H9 (cell line): ENCODE measurements at regions not wholly inside any gene's neighbourhood (a gene's known extent, or its start where the extent isn't known, plus 50 kb on each side); places are given as distances from the start of the nearest gene placed in this dataset.

ENCODE experiments used
- DNase-seq: peaks from one replicate; pipeline ENCODE4 v3.0.0-alpha.2; 2017
- H2AFZ ChIP-seq: one replicate; pipeline ENCODE4 v1.6.1; 2013; ENCODE audit warnings: mild to moderate bottlenecking, low read length, control low read depth, moderate library complexity
- H2AK5ac ChIP-seq: 2 replicates; pipeline ENCODE4 v1.6.1; 2013; ENCODE audit warnings: low read length, control low read depth, mixed read lengths; ENCODE audit not compliant: insufficient read length
- H2BK120ac ChIP-seq: one replicate; pipeline ENCODE4 v1.6.1; 2013; ENCODE audit warnings: low read depth, mild to moderate bottlenecking, low read length, control low read depth, inconsistent platforms; ENCODE audit not compliant: poor library complexity, severe bottlenecking
- H2BK12ac ChIP-seq: 2 replicates; pipeline ENCODE4 v1.6.1; 2013; ENCODE audit warnings: low read length, control low read depth, mixed read lengths, low read depth; ENCODE audit not compliant: insufficient read length
- H2BK15ac ChIP-seq: 2 replicates; pipeline ENCODE4 v1.6.1; 2013; ENCODE audit warnings: low read depth, low read length, control low read depth
- H2BK20ac ChIP-seq: one replicate; pipeline ENCODE4 v1.6.1; 2013; ENCODE audit warnings: low read depth, mild to moderate bottlenecking, low read length, control low read depth, inconsistent platforms; ENCODE audit not compliant: poor library complexity, severe bottlenecking
- H2BK5ac ChIP-seq: 2 replicates; pipeline ENCODE4 v1.6.1; 2013; ENCODE audit warnings: low read length, control low read depth, mixed read lengths; ENCODE audit not compliant: insufficient read length
- H3K14ac ChIP-seq: 2 replicates; pipeline ENCODE4 v1.6.1; 2013; ENCODE audit warnings: low read length, control low read depth; ENCODE audit not compliant: insufficient read depth
- H3K18ac ChIP-seq: 2 replicates; pipeline ENCODE4 v1.6.1; 2013; ENCODE audit warnings: low read depth, mild to moderate bottlenecking, mixed read lengths, low read length, control low read depth; ENCODE audit not compliant: insufficient read length
- H3K23ac ChIP-seq: 2 replicates; pipeline ENCODE4 v1.6.1; 2013; ENCODE audit warnings: low read length, control low read depth, mixed read lengths, low read depth; ENCODE audit not compliant: insufficient read length
- H3K23me2 ChIP-seq: 2 replicates; pipeline ENCODE4 v1.6.1; 2013; ENCODE audit warnings: low read depth, mild to moderate bottlenecking, mixed read lengths, low read length, control low read depth; ENCODE audit not compliant: insufficient read length, poor library complexity, severe bottlenecking
- H3K27ac ChIP-seq: 2 replicates; pipeline ENCODE4 v1.5.1; 2013; ENCODE audit warnings: low read length, control low read depth, mixed read lengths, low read depth; ENCODE audit not compliant: insufficient read length
- H3K27me3 ChIP-seq: 2 replicates; pipeline ENCODE4 v1.6.1; 2013; ENCODE audit warnings: low read length, control low read depth, inconsistent platforms; ENCODE audit not compliant: insufficient read depth
- H3K4ac ChIP-seq: 2 replicates; pipeline ENCODE4 v1.6.1; 2013; ENCODE audit warnings: low read depth, mild to moderate bottlenecking, control low read depth, inconsistent platforms, low read length, moderate library complexity
- H3K4me1 ChIP-seq: 2 replicates; pipeline ENCODE4 v1.6.1; 2013; ENCODE audit warnings: low read length, control low read depth, inconsistent platforms; ENCODE audit not compliant: insufficient read depth
- H3K4me2 ChIP-seq: 2 replicates; pipeline ENCODE4 v1.6.1; 2013; ENCODE audit warnings: low read length, control low read depth, mixed read lengths; ENCODE audit not compliant: insufficient read length, insufficient read depth
- H3K56ac ChIP-seq: 2 replicates; pipeline ENCODE4 v1.6.1; 2013; ENCODE audit warnings: low read depth, mild to moderate bottlenecking, mixed read lengths, low read length, control low read depth; ENCODE audit not compliant: insufficient read length
- H3K79me1 ChIP-seq: 2 replicates; pipeline ENCODE4 v1.6.1; 2013; ENCODE audit warnings: low read depth, mild to moderate bottlenecking, moderate library complexity, low read length, control low read depth, inconsistent platforms; ENCODE audit not compliant: insufficient read depth, poor library complexity, severe bottlenecking
- H3K79me2 ChIP-seq: 2 replicates; pipeline ENCODE4 v1.6.1; 2013; ENCODE audit warnings: low read length, control low read depth, inconsistent platforms; ENCODE audit not compliant: insufficient read depth
- H3K9ac ChIP-seq: 2 replicates; pipeline ENCODE4 v1.6.1; 2013; ENCODE audit warnings: low read length, control low read depth, mixed read lengths; ENCODE audit not compliant: insufficient read length; ENCODE audit errors: extremely low read depth
- H3K9me3 ChIP-seq: one replicate; pipeline ENCODE4 v1.6.1; 2013; ENCODE audit warnings: low read depth, low read length, inconsistent platforms; ENCODE audit not compliant: control insufficient read depth
- H3T11ph ChIP-seq: one replicate; pipeline ENCODE4 v1.6.1; 2013; ENCODE audit warnings: mild to moderate bottlenecking, low read length, control low read depth, inconsistent platforms
- H4K20me1 ChIP-seq: one replicate; pipeline ENCODE4 v1.6.1; 2013; ENCODE audit not compliant: control insufficient read depth, insufficient read length, insufficient read depth
- H4K5ac ChIP-seq: 2 replicates; pipeline ENCODE4 v1.6.1; 2013; ENCODE audit warnings: low read depth, mild to moderate bottlenecking, mixed read lengths, low read length, control low read depth; ENCODE audit not compliant: insufficient read length
- H4K8ac ChIP-seq: replicated peaks from 2 replicates; pipeline ENCODE4 v1.6.1; 2013; ENCODE audit warnings: low read length, control low read depth, mixed read lengths, low read depth; ENCODE audit not compliant: insufficient read length
- H4K91ac ChIP-seq: 2 replicates; pipeline ENCODE4 v1.6.1; 2013; ENCODE audit warnings: low read depth, mild to moderate bottlenecking, moderate library complexity, mixed read lengths, low read length, control low read depth; ENCODE audit not compliant: insufficient read length
- H3K27ac Mint-ChIP-seq, 3 experiments: 2 replicates in 2 of 3; 3 replicates in 1 of 3; pipeline ENCODE4 v1.8.0; 2020 to 2021; ENCODE audit warnings: mixed read lengths in 3 of 3, mild to moderate bottlenecking in 1 of 3, moderate library complexity in 1 of 3
- H3K27me3 Mint-ChIP-seq: 2 replicates; pipeline ENCODE4 v1.8.0; 2021; ENCODE audit warnings: low read depth, mild to moderate bottlenecking, moderate library complexity, mixed read lengths
- H3K36me3 Mint-ChIP-seq, 3 experiments: 2 replicates in 2 of 3; 3 replicates in 1 of 3; pipeline ENCODE4 v1.8.0; 2020 to 2021; ENCODE audit warnings: low read depth in 3 of 3, mixed read lengths in 3 of 3; ENCODE audit not compliant: insufficient read depth in 1 of 3
- H3K4me1 Mint-ChIP-seq, 2 experiments: 2 replicates each; pipeline ENCODE4 v1.8.0; 2020; ENCODE audit warnings: mixed read lengths in 2 of 2
- H3K4me3 Mint-ChIP-seq, 2 experiments: 2 replicates in 1 of 2; 3 replicates in 1 of 2; pipeline ENCODE4 v1.8.0; 2020 to 2021; ENCODE audit warnings: mild to moderate bottlenecking in 2 of 2, mixed read lengths in 2 of 2, moderate library complexity in 1 of 2
- H3K9me3 Mint-ChIP-seq, 2 experiments: 2 replicates in 1 of 2; 3 replicates in 1 of 2; pipeline ENCODE4 v1.8.0; 2020; ENCODE audit warnings: mild to moderate bottlenecking in 2 of 2, mixed read lengths in 2 of 2, moderate library complexity in 1 of 2
- WGBS: extraction: QIAGEN DNeasy Blood & Tissue Kit; methylation state at CpG from one replicate; pipeline ENCODE4 v1.1.7; 2013; ENCODE audit warnings: missing lambda C conversion rate, low lambda C conversion rate, mixed read lengths; ENCODE audit not compliant: insufficient read length; ENCODE audit errors: extremely low coverage; 5-methylcytosine and 5-hydroxymethylcytosine counted together
- TF ChIP-seq, protein P1 (sequence below): fragments of 200-600 bp; sonication (generic); conservative IDR thresholded peaks from 3 replicates; pipeline ENCODE4 v1.8.0; 2021; ENCODE audit warnings: antibody characterized with exemption, mild to moderate bottlenecking

DNA sequence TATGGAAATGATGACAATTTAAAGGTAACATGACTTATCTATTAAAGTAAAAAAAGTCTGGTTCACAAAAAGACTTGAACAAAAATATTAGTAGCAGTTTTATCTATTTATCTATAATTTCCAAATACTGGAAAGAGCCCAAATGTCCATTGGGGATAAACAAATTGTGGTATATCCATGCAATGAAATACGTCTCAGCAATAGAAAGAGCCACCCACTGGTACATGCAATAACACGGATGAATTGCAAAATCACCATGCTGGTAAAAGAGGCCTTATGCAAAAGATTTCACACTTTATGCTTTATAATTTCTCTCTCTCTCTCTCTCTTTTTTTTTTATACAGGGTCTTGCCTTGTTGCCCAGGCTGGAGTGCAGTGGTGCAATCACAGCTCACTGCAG, 91.4 kb upstream of the ASAP2 start:
- Histone ChIP-seq H2AK5ac (no peak overlapping the region), H3K14ac (no peak overlapping the region), H3K27me3 (no peaks in the 10 kb centered on the region), H3K79me1 (no peaks in the 10 kb centered on the region), H4K91ac (no peak overlapping the region), H2AFZ (no peak overlapping the region), H3K9me3 (no peaks in the 10 kb centered on the region), H3K23ac (no peak overlapping the region), H2BK5ac (no peak overlapping the region), H3K4me1 (no peaks in the 10 kb centered on the region), H3K27ac (no peak overlapping the region), H3K9ac (no peak overlapping the region), H3K79me2 (no peaks in the 10 kb centered on the region), H2BK12ac (no peak overlapping the region), H2BK20ac (no peak overlapping the region), H2BK120ac (no peak overlapping the region), H3K18ac (no peak overlapping the region), H3K23me2 (no peaks in the 10 kb centered on the region), H3K56ac (no peak overlapping the region), H2BK15ac (no peak overlapping the region), H3K4ac (no peak overlapping the region), H4K5ac (no peak overlapping the region), H3K4me2 (no peak overlapping the region), H4K20me1 (no peaks in the 10 kb centered on the region), H4K8ac (no peak overlapping the region), H3T11ph (no peak overlapping the region)
- H3K27me3 Mint-ChIP-seq = no peaks in the 10 kb centered on the region; the same call in 1 of the 2 replicates
- no peak for DNase-seq
- peak overlapping the region in 1 of 3 experiments; percentile 74; a peak in 1 of 7 replicates for H3K27ac Mint-ChIP-seq
- H3K4me1 Mint-ChIP-seq = peaks cover 11 to 24% of the 10 kb centered on the region in 2 experiments
- WGBS = no CpG with 5 or more reads among the region's 2 CpGs
- H3K9me3 Mint-ChIP-seq = no peaks in the 10 kb centered on the region
- TF ChIP-seq, protein P1, sequence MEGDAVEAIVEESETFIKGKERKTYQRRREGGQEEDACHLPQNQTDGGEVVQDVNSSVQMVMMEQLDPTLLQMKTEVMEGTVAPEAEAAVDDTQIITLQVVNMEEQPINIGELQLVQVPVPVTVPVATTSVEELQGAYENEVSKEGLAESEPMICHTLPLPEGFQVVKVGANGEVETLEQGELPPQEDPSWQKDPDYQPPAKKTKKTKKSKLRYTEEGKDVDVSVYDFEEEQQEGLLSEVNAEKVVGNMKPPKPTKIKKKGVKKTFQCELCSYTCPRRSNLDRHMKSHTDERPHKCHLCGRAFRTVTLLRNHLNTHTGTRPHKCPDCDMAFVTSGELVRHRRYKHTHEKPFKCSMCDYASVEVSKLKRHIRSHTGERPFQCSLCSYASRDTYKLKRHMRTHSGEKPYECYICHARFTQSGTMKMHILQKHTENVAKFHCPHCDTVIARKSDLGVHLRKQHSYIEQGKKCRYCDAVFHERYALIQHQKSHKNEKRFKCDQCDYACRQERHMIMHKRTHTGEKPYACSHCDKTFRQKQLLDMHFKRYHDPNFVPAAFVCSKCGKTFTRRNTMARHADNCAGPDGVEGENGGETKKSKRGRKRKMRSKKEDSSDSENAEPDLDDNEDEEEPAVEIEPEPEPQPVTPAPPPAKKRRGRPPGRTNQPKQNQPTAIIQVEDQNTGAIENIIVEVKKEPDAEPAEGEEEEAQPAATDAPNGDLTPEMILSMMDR = no peak
- no peaks in the 10 kb centered on the region; a peak in 1 of 7 replicates for H3K36me3 Mint-ChIP-seq
- H3K4me3 Mint-ChIP-seq = no peak overlapping the region
